WI38 (cell line): ENCODE measurements at regions not wholly inside any gene's neighbourhood (a gene's known extent, or its start where the extent isn't known, plus 50 kb on each side); places are given as distances from the start of the nearest gene placed in this dataset.

ENCODE experiments used
- H3K4me3 ChIP-seq: 2 replicates; pipeline ENCODE4 v1.5.1; 2011; ENCODE audit warnings: low read depth, mild to moderate bottlenecking, control low read depth, low read length
- TF ChIP-seq, protein P1 (sequence below): IDR thresholded peaks from 2 replicates; pipeline ENCODE4 v1.5.1; 2012; ENCODE audit warnings: low read depth, mild to moderate bottlenecking, control low read depth, low read length

DNA sequence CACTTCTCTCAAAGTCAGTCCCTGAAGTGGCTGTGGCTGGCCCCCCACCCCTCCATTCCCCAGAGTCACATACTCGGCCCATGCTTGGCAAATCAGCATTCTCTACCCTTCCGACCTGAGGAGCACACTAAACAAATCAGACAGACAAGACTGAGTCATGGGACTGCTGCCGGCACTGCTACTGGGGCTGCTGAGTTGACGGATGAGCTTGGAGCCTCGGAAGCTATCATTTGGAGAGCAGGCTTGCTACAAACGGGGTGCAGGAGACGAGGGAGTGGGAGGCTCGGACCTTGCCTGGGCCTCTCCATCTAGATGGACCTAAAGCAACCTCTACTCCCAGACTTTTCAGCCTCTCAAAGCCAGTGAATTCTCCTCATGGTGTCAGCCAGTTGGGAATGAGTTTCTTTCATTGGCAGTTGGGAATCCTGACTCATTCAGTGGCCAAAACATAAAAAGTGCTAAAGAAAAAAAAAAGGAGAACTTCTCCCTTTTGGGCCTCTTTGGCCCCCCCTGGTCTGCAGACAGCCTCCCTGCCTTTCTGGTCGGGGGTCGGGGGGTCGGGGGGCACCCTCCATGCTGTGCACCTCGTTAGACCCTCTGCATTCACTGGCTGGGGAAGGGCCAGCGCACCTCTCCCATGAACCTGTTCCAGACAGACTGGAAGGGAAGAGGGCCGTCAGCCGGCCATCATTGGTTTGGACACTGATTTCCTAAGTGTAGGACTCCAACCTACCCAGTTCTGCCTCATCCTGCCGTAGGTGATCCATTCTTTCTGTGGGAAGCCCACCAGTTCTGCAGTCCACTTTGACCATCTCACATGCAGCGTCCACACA lies 52.3 kb upstream of the COL13A1 start:
- TF ChIP-seq, protein P1, sequence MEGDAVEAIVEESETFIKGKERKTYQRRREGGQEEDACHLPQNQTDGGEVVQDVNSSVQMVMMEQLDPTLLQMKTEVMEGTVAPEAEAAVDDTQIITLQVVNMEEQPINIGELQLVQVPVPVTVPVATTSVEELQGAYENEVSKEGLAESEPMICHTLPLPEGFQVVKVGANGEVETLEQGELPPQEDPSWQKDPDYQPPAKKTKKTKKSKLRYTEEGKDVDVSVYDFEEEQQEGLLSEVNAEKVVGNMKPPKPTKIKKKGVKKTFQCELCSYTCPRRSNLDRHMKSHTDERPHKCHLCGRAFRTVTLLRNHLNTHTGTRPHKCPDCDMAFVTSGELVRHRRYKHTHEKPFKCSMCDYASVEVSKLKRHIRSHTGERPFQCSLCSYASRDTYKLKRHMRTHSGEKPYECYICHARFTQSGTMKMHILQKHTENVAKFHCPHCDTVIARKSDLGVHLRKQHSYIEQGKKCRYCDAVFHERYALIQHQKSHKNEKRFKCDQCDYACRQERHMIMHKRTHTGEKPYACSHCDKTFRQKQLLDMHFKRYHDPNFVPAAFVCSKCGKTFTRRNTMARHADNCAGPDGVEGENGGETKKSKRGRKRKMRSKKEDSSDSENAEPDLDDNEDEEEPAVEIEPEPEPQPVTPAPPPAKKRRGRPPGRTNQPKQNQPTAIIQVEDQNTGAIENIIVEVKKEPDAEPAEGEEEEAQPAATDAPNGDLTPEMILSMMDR, result no peak
- H3K4me3 ChIP-seq, result no peak overlapping the region

DNA sequence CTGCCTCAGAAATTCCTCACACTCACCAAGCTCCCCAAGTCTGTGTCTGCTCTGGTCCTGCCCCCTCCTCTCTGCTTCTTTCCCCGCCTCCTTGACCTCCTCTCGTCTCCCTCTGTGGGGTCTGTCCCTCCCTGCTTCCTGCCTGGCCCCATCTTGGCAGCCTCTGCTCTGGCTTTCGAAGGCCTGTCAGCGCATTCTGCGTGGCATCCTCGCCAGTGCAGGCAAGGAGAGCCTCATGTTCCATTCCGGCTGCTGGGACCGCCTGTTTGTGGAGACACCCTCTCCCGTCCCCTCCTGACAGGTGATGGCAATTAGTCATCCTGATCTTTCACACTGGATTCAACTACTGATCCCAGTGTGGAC lies 51.7 kb upstream of the COL13A1 start:
- H3K4me3 ChIP-seq, result no peak overlapping the region
- TF ChIP-seq, protein P1, result no peak

GRCh38 chr10:69750725-69751124 lies 51.0 kb upstream of the COL13A1 start:
- TF ChIP-seq, protein P1, result no peak
- no peak overlapping the region for H3K4me3 ChIP-seq

- no peak overlapping the region for H3K4me3 ChIP-seq
- TF ChIP-seq, protein P1, result no peak
These were observed 50.5 kb upstream of the COL13A1 start for GRCh38 chr10:69751214-69751613.
